CD1c-positive myeloid dendritic cell (primary cell): ENCODE measurements at regions not wholly inside any gene's neighbourhood (a gene's known extent, or its start where the extent isn't known, plus 50 kb on each side); places are given as distances from the start of the nearest gene placed in this dataset.
A peak's percentile ranks its signal among the peaks of the same experiment; 100 is the strongest.
"Not testable (repeated sequence)": the region's sequence is repeated elsewhere in the genome, so short reads cannot be mapped to it uniquely, and the experiment has no call there.

Experiments
- DNase-seq: peaks from one replicate; pipeline ENCODE4 v3.0.0-alpha.2; 2016; ENCODE audit errors: extremely low spot score

GRCh38 chr2:17194083-17194482, 324.2 kb downstream of the RAD51AP2 start:
- no peak for DNase-seq

- not testable (repeated sequence) for DNase-seq
Measured at GRCh38 chr2:17193433-17193890, 324.8 kb downstream of the RAD51AP2 start.

GRCh38 chr2:17191223-17191622, 327.0 kb downstream of the RAD51AP2 start:
- no peak for DNase-seq

GRCh38 chr2:17190527-17190926, 327.7 kb downstream of the RAD51AP2 start:
- peak; percentile 14 for DNase-seq

- DNase-seq = no peak
Measured at GRCh38 chr2:17188721-17189120, 329.5 kb downstream of the RAD51AP2 start.

- no peak for DNase-seq
Measured at GRCh38 chr2:17184512-17184911, 333.7 kb downstream of the RAD51AP2 start.

GRCh38 chr2:17182399-17182798, 335.8 kb downstream of the RAD51AP2 start:
- DNase-seq = no peak

GRCh38 chr2:17181051-17181752, 337.0 kb downstream of the RAD51AP2 start:
- DNase-seq = no peak

GRCh38 chr2:17179145-17179808, 339.0 kb downstream of the RAD51AP2 start:
- no peak for DNase-seq

- DNase-seq = no peak
Measured at GRCh38 chr2:17177088-17177487, 341.2 kb downstream of the RAD51AP2 start.

GRCh38 chr2:17171446-17172049, 346.7 kb downstream of the RAD51AP2 start:
- no peak for DNase-seq

GRCh38 chr2:17166506-17166905, 351.7 kb downstream of the RAD51AP2 start:
- no peak for DNase-seq

- DNase-seq = no peak
Measured at GRCh38 chr2:17164550-17164949, 353.7 kb downstream of the RAD51AP2 start.

GRCh38 chr2:17163638-17164037, 354.6 kb downstream of the RAD51AP2 start:
- no peak for DNase-seq

- no peak for DNase-seq
Measured at GRCh38 chr2:17162713-17163112, 355.5 kb downstream of the RAD51AP2 start.

GRCh38 chr2:17160594-17160993, 357.6 kb downstream of the RAD51AP2 start:
- DNase-seq = no peak

GRCh38 chr2:17156086-17156485, 362.2 kb downstream of the RAD51AP2 start:
- DNase-seq = no peak

- no peak for DNase-seq
Measured at GRCh38 chr2:17149945-17150344, 368.3 kb downstream of the RAD51AP2 start.

- no peak for DNase-seq
Measured at GRCh38 chr2:17148407-17149145, 369.7 kb downstream of the RAD51AP2 start.

GRCh38 chr2:17146358-17146757, 371.9 kb downstream of the RAD51AP2 start:
- DNase-seq = no peak

GRCh38 chr2:17136877-17137276, 381.4 kb downstream of the RAD51AP2 start:
- DNase-seq = no peak

- no peak for DNase-seq
Measured at GRCh38 chr2:17136231-17136630, 382.0 kb downstream of the RAD51AP2 start.
